DOHH2 (cell line): ENCODE measurements at regions not wholly inside any gene's neighbourhood (a gene's known extent, or its start where the extent isn't known, plus 50 kb on each side); places are given as distances from the start of the nearest gene placed in this dataset.
"Not testable (repeated sequence)": the region's sequence is repeated elsewhere in the genome, so short reads cannot be mapped to it uniquely, and the experiment has no call there.

Experiments
- H3F3A ChIP-seq: fragments of 200-600 bp; sonication (generic), shearing (Covaris generic); 2 replicates; pipeline ENCODE4 v1.6.0; 2016; ENCODE audit warnings: antibody characterized with exemption, mild to moderate bottlenecking; ENCODE audit not compliant: control insufficient read depth, insufficient read depth
- H3K27ac ChIP-seq: fragments of 200-600 bp; sonication (generic); 2 replicates; pipeline ENCODE4 v1.5.1; 2014; ENCODE audit warnings: low read depth, mild to moderate bottlenecking, low read length, moderate library complexity
- H3K27me3 ChIP-seq: fragments of 200-600 bp; sonication (generic); 2 replicates; pipeline ENCODE4 v1.6.1; 2014; ENCODE audit warnings: mild to moderate bottlenecking, low read length, mixed read lengths; ENCODE audit not compliant: control insufficient read depth
- H3K36me3 ChIP-seq: fragments of 200-600 bp; sonication (generic); 2 replicates; pipeline ENCODE4 v1.6.1; 2014; ENCODE audit warnings: mild to moderate bottlenecking, low read length, moderate library complexity, mixed read lengths; ENCODE audit not compliant: control insufficient read depth
- H3K4me1 ChIP-seq: fragments of 200-600 bp; sonication (generic); 2 replicates; pipeline ENCODE4 v1.6.1; 2014; ENCODE audit warnings: mild to moderate bottlenecking, low read length, mixed read lengths; ENCODE audit not compliant: control insufficient read depth
- H3K4me2 ChIP-seq: fragments of 200-600 bp; sonication (generic); 2 replicates; pipeline ENCODE4 v1.6.0; 2014; ENCODE audit warnings: mild to moderate bottlenecking, low read length, moderate library complexity
- H3K4me3 ChIP-seq: fragments of 200-600 bp; sonication (generic); 2 replicates; pipeline ENCODE4 v1.5.1; 2014; ENCODE audit warnings: mild to moderate bottlenecking, low read length, mixed read lengths
- H3K79me2 ChIP-seq: fragments of 200-600 bp; sonication (generic); 2 replicates; pipeline ENCODE4 v1.6.1; 2014; ENCODE audit warnings: mild to moderate bottlenecking, low read length, mixed read lengths; ENCODE audit not compliant: control insufficient read depth
- H3K9me2 ChIP-seq: fragments of 200-600 bp; sonication (generic); replicated peaks from 2 replicates; pipeline ENCODE4 v1.6.1; 2014; ENCODE audit warnings: mild to moderate bottlenecking, low read length, mixed read lengths; ENCODE audit not compliant: control insufficient read depth
- H3K9me3 ChIP-seq: fragments of 200-600 bp; sonication (generic); 2 replicates; pipeline ENCODE4 v1.6.1; 2014; ENCODE audit warnings: antibody characterized with exemption, low read length, mixed read lengths; ENCODE audit not compliant: control insufficient read depth, insufficient read depth
- H4K20me1 ChIP-seq: fragments of 200-600 bp; sonication (generic); 2 replicates; pipeline ENCODE4 v1.6.0; 2014; ENCODE audit warnings: low read depth, mild to moderate bottlenecking, antibody characterized with exemption, low read length, moderate library complexity; ENCODE audit not compliant: control insufficient read depth, insufficient read depth
- TF ChIP-seq, protein P1 (sequence below): fragments of 200-600 bp; sonication (generic); IDR thresholded peaks from one replicate; pipeline ENCODE4 v1.5.1; 2014; ENCODE audit warnings: antibody characterized with exemption, mild to moderate bottlenecking, low read depth, low read length; ENCODE audit not compliant: poor library complexity, severe bottlenecking

DNA sequence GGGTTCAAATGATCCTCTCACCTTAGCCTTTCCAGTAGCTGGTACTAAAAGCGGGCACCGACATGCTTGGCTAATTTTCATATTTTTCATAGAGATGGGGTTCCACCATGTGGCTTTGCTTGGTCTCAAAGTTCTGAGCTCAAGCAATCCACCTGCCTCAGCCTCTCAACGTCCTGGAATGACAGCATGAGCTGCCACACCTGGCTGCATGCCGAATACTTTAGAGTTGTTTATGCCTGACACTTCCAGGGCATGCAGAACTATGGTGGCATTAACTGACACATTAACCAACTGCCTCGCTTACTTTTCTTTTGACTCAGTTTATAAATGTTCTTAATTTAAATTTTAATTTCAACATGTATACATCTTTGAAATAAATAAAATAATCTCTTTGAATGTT lies 135.8 kb downstream of the CCDC74A start:
- not testable (repeated sequence) for H3K4me2 ChIP-seq, H4K20me1 ChIP-seq, H3K27me3 ChIP-seq, H3K9me3 ChIP-seq, H3K9me2 ChIP-seq, H3K27ac ChIP-seq, H3K36me3 ChIP-seq, H3F3A ChIP-seq, H3K4me3 ChIP-seq, H3K79me2 ChIP-seq
- peaks cover 68% of the 10 kb centered on the region for H3K4me1 ChIP-seq

DNA sequence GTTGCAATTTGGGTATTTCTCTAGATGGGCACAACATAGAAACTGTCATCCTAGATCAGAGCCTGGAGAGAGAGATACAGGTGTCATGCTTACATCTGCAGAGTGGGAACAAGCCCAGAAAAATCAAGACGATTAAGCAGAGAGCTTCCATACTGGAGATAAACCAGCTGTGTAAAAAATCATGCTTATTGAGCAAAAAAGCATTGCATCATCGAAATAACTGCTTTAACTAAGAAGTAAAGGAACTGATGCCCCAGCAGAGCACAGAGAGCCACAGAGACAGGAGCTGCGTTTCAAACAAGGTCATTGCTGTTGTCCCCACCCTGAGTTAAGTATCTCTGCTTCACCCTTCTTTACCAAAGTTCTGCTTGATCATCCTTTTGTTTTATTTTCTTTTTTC lies 138.0 kb downstream of the CCDC74A start:
- H4K20me1 ChIP-seq, H3K9me3 ChIP-seq, H3K36me3 ChIP-seq, H3K4me3 ChIP-seq, H3K9me2 ChIP-seq, H3K27me3 ChIP-seq, H3K79me2 ChIP-seq: not testable (repeated sequence)
- Histone ChIP-seq H3K4me2 (peak overlapping the region; percentile 44; the same call in 1 of the 2 replicates), H3K27ac (peak overlapping the region; percentile 100), H3K4me1 (peaks cover 89% of the 10 kb centered on the region), H3F3A (peaks cover 20% of the 10 kb centered on the region)

DNA sequence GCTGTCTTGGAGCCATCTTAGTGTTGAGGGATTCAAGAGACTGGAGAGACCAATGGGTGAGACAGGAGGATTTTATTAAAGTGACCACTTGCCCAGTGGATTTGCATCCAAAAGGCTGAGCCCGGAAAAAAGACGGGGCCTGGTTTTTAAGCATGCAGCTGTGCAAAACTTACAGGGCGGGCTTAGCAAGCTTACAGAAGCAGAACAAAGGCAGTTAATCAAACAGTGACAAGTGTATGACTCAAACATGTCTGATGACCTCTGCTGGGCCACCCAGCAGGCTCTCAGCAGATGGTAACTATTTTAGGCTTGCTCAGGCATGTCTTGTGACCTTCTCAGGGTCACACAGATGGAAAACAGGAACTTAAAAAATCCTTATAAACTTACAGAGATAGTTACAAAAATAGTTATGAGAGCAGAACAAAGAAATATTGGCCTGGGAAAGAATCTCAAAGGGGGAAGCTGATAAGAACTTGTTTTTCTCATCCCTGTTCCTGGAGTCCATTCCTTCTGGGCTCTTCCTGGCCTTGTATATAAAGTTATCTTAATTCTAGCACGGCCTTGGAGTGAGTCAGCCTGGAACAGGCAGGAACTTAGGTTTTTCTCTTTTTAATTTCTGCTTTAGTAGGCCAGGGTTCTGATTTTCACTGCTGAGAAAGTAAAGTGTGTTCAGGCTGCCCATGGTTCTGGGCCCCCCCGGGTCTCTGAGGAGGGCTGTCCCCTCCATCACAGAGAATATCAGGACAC lies 141.3 kb downstream of the CCDC74A start:
- H3K36me3 ChIP-seq, H3K9me2 ChIP-seq, H3K27me3 ChIP-seq, H4K20me1 ChIP-seq, H3K79me2 ChIP-seq, H3K9me3 ChIP-seq: not testable (repeated sequence)
- peaks cover 20% of the 10 kb centered on the region for H3F3A ChIP-seq
- peak overlapping the region; percentile 97 for H3K4me2 ChIP-seq
- H3K4me1 ChIP-seq, result peaks cover 96% of the 10 kb centered on the region
- peak overlapping the region; percentile 72 for H3K4me3 ChIP-seq
- peak overlapping the region; percentile 100 for H3K27ac ChIP-seq

DNA sequence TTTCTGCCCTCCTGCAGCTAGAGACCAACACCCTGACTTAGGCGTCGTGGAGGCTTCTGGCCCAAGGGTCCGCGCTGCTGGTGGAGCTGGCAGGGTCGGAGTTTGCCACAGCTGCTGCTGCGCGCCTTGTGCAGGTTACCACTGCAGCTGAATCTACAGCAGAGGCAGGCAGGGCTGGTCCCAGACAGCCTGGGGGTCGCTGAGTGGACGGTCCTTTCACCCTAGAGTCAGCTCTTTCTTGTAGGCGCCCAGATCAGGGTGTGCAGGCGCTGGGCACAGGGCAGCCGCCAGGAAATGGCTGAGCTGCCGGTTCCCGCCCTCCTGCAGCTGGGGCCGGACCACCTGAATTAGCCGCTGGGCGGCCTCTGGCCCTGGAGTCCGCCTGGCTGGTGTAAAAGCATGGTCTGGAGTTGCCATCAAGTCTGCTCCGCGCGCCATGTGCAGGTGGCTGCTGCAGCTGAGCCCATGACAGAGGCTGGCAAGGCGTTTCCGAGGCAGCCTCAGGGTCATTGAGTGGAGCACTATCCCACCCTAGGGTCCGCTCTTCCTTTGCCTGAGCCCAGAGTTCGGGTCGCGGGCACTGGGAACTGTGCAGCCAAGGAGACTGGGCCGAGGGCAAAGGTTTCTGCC lies 144.3 kb downstream of the CCDC74A start:
- Histone ChIP-seq H3K4me3 (peak overlapping the region; percentile 75), H3K4me1 (peaks cover 74% of the 10 kb centered on the region), H3F3A (peaks cover 20% of the 10 kb centered on the region), H3K27ac (peak overlapping the region; percentile 68), H3K4me2 (peak overlapping the region; percentile 90)
- not testable (repeated sequence) for H3K9me3 ChIP-seq, H3K9me2 ChIP-seq, H3K36me3 ChIP-seq, H3K79me2 ChIP-seq, H4K20me1 ChIP-seq, H3K27me3 ChIP-seq

DNA sequence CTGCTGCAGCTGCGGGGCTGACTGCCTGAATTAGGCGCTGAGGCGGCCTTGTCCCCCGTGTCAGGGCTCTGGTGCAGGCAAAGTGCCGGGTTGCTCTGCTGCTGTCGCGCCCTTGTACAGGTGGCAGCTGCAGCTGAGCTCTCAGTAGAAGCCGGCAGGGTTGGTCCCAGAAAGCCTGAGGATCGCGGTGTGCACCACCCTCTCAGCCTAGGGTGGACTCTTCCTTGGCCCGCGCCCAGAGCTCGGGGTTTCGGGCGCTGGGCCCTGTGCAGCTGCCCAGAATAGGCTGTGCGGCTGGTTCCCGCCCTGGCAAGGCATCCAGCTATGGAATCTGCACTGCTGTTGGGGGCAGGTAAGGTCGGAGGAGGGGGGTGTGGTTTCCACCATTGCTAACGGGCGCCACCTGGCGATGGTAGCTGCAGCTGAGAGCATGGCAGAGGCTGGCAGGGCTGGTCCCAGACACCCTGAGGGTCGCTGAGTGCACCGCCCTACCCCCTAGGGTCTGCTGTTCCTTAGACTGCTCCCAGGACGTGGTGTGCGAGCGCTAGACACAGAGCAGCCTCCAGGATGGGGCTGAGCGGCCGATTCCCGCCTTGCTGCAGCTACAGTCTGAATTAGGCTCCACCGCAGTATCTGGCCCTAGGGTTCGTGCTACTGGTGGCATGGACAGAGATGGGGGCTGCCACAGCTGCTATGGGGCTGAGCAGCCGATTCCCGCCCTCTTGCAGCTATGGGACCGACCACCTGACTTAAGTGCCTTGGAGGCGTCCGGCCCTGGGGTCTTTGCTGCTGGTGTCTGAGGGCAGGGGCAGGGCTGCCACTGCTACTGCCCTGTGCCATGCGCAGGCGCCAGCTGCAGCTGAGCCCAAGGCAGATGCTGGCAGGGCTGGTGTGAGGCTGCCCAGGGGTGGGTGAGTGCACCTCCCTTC lies 145.0 kb downstream of the CCDC74A start:
- Histone ChIP-seq H3F3A (peaks cover 20% of the 10 kb centered on the region), H3K4me2 (peak overlapping the region; percentile 90), H3K27ac (peak overlapping the region; percentile 68), H3K4me3 (peak overlapping the region; percentile 75), H3K4me1 (peaks cover 70% of the 10 kb centered on the region)
- not testable (repeated sequence) for H3K9me2 ChIP-seq, H3K79me2 ChIP-seq, H3K36me3 ChIP-seq, H3K9me3 ChIP-seq, H4K20me1 ChIP-seq, H3K27me3 ChIP-seq
- TF ChIP-seq, protein P1, sequence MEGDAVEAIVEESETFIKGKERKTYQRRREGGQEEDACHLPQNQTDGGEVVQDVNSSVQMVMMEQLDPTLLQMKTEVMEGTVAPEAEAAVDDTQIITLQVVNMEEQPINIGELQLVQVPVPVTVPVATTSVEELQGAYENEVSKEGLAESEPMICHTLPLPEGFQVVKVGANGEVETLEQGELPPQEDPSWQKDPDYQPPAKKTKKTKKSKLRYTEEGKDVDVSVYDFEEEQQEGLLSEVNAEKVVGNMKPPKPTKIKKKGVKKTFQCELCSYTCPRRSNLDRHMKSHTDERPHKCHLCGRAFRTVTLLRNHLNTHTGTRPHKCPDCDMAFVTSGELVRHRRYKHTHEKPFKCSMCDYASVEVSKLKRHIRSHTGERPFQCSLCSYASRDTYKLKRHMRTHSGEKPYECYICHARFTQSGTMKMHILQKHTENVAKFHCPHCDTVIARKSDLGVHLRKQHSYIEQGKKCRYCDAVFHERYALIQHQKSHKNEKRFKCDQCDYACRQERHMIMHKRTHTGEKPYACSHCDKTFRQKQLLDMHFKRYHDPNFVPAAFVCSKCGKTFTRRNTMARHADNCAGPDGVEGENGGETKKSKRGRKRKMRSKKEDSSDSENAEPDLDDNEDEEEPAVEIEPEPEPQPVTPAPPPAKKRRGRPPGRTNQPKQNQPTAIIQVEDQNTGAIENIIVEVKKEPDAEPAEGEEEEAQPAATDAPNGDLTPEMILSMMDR, result peak; percentile 81
